ENCODE measurements at regions not wholly inside any gene's neighbourhood (a gene's known extent, or its start where the extent isn't known, plus 50 kb on each side); places are given as distances from the start of the nearest gene placed in this dataset.

DNA sequence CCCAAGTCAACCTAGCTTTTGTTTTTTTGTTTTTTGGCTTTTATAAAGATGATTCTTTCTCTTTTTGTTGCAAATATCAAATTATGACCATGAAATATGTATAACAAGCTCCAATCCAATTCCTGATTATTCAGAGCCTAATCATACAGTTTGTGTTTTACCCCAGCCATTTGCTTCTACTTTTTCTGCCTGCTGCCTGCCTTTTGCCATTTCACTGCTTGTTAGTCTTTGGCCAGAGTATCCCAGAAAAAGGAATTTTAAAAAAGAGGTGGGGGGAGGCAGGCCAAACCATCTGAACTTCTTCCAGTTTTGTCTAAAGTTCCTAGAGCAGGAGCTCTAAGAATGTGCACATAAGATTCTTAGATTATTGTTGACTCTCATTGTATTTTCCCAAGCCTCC lies 211.9 kb upstream of the VRK2 start:
- DNase-seq (ENCODE audit: low read depth): no peak

GRCh38 chr2:57842531-57842930 lies 204.1 kb upstream of the VRK2 start:
- no peak for DNase-seq (ENCODE audit: low read depth)

DNA sequence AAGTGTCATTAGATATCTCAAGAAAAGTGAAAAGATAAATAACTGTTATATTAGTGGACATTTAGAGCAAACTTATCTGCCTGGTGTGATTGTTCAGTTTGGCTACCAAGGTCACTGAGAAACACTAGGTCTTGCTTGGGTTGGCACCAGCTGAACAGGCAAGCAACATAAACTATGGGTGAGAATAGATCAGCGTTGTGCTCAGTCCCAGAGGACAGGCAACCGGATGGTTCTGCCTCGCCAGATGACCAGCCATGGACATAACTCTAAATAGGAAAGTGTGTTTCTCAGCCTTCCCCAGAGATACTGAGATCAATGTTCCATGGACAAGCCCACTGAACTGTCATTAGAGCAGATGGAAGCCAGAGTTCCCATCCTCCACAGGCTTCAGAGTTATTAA lies 203.4 kb upstream of the VRK2 start:
- DNase-seq (ENCODE audit: low read depth): no peak

- DNase-seq (ENCODE audit: low read depth): no peak
Measured at GRCh38 chr2:57848723-57849122, 197.9 kb upstream of the VRK2 start.

DNA sequence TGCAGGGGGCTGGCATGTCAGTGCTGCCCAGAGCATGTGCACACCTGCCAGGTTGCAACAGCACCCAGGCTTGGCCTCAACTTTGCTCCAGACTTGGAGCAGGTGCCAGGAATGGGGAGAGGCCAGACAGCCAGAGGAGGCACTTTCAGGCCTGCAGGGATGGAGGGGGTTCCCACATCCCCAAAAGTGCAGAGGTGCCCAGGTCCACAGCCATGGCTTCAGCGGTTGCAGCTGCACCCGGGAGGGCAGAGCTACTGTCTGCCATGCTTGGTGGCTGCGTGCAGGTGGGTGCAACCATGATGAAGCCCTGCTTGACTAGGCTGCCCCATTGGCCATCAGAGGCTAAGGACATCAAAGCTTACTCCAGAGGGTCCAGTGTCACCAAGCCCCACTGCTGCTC lies 196.8 kb upstream of the VRK2 start:
- DNase-seq (ENCODE audit: low read depth): no peak

GRCh38 chr2:57850415-57851130 lies 196.0 kb upstream of the VRK2 start:
- DNase-seq (ENCODE audit: low read depth): no peak

GRCh38 chr2:57855212-57855611 lies 191.4 kb upstream of the VRK2 start:
- DNase-seq (ENCODE audit: low read depth): no peak

DNA sequence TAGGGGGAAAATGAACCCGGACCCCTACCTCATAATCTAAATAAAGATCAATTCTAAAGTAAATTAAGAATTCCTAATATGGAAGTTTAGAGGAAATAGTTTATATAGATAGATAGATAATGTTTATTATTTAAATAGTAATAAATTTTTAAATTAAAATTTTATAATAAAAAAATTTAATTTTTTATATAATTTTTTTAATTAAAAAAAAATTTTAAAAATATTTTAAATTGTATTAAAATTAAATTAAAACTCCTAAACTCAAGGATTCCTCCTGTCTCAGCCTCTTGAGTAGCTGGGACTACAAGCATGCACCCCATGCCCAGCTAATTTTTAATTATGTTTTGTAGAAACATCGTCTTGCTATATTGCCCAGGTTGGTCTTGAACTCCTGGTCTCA lies 186.9 kb upstream of the VRK2 start:
- DNase-seq (ENCODE audit: low read depth): no peak

GRCh38 chr2:57862153-57862552 lies 184.5 kb upstream of the VRK2 start:
- no peak for DNase-seq (ENCODE audit: low read depth)

DNA sequence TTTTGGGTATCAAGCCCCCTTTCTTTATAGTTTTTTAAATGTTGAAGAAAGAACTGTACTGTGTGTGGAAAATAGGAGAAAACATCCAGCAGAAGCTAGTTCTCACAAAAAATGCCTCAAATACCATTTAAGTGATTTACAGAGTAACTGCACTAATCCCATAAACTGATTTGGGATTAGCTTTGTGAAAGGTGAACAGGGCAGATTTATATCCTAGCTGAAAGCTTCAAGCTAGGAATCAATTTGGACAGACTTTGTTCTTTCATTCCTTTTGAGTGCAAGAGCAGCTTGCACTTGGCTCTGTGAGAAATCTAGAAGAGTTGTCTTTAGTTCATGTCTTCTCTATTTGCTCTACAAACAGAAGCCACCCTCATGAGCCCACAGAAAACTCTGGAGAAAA lies 183.9 kb upstream of the VRK2 start:
- DNase-seq (ENCODE audit: low read depth): no peak

- no peak for DNase-seq (ENCODE audit: low read depth)
Measured at GRCh38 chr2:57864926-57865325, 181.7 kb upstream of the VRK2 start.

- no peak for DNase-seq (ENCODE audit: low read depth)
Measured at GRCh38 chr2:57867730-57868129, 178.9 kb upstream of the VRK2 start.

DNA sequence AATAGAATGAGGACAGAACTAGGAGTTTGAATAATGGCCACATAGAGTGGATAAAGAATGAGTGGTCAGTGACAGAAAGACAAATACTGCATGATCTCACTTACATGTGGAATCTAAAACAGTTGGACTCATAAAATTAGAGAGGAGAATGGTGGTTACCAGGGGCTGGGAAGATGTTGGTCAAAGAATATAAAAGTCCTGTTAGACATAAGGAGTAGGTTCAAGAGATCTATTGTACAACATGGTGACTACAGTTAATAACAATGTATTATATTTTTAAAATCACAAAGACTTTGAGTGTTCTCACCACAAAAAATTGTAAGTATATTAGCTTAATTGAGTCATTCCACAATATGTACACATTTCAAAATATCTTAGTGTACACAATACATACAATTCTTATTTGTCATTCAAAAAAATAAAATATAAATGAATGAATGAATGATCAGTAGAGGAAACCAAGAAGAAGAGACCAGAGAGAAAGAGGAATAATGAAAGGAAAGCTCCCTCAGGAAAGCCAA lies 177.9 kb upstream of the VRK2 start:
- no peak for DNase-seq (ENCODE audit: low read depth)

GRCh38 chr2:57869758-57870344 lies 176.8 kb upstream of the VRK2 start:
- DNase-seq (ENCODE audit: low read depth): no peak

- no peak for DNase-seq (ENCODE audit: low read depth)
Measured at GRCh38 chr2:57876313-57876712, 170.3 kb upstream of the VRK2 start.

DNA sequence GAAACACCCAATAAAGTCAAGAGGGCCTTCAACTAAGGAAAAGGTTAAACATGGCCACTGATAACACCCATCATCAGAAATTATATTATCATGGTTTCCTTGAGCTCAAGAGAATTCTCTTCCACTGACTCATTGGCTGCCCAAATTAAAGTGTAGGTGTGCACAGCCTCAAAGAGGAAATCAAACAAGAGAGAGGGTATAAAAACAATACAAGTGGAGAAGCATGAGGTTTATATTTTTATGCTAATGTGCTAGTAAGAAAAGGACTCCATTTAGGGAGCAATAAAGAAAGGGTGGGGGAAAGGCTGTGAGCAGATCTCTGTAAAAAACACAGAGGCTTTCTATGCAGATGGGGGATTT lies 168.8 kb upstream of the VRK2 start:
- DNase-seq (ENCODE audit: low read depth): no peak

DNA sequence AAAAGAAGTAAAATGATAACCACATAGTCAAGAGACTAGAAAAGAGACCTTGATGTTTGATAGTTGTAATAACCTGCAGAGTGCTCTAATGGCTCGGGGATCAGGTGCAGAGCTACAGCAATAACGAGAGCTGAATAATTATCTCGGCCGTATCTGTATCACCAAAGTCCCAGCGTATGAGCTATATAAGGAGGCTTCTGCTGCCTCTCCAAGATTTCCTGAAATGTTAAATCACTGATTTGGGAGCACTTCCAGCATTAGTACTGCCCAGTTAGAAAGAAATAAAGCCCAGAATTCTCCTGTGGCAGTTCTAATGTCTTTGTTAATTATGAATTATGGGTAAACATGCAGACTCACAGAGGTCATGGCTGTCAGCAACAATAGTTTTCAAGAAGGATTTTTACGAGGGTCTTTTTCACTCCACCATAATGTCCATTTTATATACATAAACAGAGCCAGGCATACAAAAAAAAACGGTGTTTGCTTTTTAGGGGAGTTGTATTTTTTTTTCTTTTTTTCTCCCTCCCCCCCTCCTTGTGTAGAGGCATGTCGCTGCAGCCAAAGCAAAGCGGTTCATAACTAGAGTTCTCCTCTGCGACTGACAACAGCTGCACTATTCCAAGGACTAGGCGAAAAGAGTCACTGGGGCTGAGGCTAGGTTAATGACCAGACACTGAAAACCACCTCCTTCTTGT lies 168.3 kb upstream of the VRK2 start:
- DNase-seq (ENCODE audit: low read depth): no peak

DNA sequence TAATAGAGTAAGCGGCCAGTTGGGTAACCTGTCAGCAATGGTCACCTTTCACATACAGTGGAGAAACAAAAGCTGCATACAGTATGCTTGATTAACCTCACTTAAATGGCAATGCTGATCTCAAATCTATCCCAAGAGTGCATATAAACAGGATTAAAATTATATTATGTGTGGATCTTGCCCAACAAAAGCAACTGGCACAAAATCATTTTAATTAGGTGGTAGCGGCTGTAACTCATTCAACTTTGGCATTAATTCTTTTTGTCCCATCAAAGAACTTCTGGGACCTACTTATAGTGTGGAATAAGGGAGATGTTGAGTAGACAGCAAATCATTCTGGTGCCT lies 167.8 kb upstream of the VRK2 start:
- no peak for DNase-seq (ENCODE audit: low read depth)

DNA sequence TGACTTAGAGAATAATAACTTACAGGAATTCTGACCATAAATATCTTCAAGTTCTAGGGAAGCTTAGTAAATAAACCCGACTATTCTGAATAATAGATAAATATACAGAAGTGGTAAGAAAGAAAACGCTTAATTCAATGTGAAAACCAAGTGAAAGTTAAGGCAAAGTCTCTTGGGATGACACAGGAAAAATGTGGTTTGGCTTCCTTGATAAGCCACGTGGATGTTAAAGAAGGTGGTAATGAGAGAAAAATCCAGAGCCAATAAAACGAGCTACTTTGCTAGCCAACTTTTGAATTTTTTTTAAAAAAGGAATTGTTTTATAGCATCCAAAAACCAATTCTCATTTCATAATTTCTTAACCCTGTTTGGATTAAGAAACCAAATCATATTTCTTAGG lies 166.2 kb upstream of the VRK2 start:
- no peak for DNase-seq (ENCODE audit: low read depth)

DNA sequence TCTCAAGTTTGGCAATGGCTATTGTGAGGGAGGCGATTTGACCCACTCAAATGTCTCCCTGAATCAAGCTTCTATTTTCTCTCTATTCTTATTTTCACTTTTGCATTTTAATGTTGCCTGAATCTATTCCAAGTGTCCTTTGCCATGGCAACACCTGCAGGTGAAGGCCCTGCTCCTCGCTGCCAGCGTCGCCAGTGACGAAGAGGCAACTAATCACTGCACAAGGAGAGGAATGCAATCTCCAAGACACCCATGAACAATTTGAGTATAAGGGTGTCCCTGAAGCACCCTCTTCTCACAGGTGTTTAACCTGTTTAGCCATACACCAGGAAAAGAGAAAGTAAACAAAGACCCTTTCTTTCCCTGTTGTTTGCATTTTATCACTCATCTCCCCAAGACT lies 165.6 kb upstream of the VRK2 start:
- no peak for DNase-seq (ENCODE audit: low read depth)

DNA sequence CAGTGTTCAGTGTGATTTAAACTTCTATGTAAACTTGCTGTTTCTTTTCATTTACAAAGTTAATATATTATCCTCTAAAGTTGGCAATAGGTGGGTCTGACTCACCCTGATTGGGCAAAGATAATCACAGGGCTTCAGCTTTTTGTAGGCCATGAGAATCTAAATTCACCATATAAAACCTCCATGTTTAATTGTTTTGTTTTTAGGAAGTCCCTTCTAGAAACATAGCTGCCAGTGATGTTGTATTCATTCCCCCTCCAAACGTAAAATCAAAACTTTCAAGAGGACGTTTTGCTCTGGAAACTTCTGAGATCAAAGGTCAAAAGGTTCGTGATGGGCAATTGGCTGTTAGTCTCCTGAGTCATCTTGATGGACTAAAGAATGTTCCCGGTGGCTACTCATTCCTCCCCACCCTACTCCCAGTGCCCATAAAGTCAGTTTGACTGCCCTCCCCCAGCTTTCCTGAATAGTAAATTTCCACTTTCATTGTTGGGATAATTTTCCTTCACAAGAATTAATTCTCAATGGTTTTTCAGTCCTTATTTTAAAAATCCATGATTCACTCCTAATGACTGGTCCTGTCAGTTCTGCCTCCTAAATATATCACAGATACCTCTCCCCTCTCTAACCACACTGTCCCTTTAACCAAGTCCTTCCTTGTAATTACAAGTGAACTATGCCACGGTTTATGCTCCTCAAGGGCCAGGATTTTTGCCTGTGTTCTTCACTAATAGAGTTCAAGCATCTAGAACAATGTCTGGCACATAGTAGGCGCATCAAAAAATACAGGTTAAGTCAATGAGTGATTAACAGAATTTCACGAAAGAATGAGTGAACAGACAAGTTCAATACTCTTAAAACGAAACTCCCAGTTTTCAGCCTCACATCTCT lies 164.4 kb upstream of the VRK2 start:
- DNase-seq (ENCODE audit: low read depth): no peak

- DNase-seq (ENCODE audit: low read depth): no peak
Measured at GRCh38 chr2:57882895-57883515, 163.6 kb upstream of the VRK2 start.
